ENCODE measurements at regions not wholly inside any gene's neighbourhood (a gene's known extent, or its start where the extent isn't known, plus 50 kb on each side); places are given as distances from the start of the nearest gene placed in this dataset.

GRCh38 chr2:39525636-39526412 is 88.7 kb upstream of the MAP4K3 start:
- no peak for TF ChIP-seq CTCF (IDR thresholded peaks at IDR 0.05)
- no peak for TF ChIP-seq POLR2A (IDR thresholded peaks at IDR 0.05)

Data from uterus (tissue), 2 donors.